Astrocyte (in vitro differentiated cells and primary cell): ENCODE measurements at regions not wholly inside any gene's neighbourhood (a gene's known extent, or its start where the extent isn't known, plus 50 kb on each side); places are given as distances from the start of the nearest gene placed in this dataset.

ENCODE experiments used
- DNase-seq: peaks from one replicate; pipeline ENCODE4 v3.0.0-alpha.2; 2010; ENCODE audit warnings: low read depth
- FAIRE-seq: peaks from 2 replicates; lab custom pipeline; 2011; peaks lifted over from hg19 to GRCh38; lab: Jason Lieb, UNC
- H2AFZ ChIP-seq: 2 replicates; pipeline ENCODE4 v1.6.0; 2012; ENCODE audit warnings: low read depth, low read length, inconsistent platforms
- H3K27ac ChIP-seq: 2 replicates; pipeline ENCODE4 v1.5.1; 2011; ENCODE audit warnings: low read depth, low read length, inconsistent platforms
- H3K27me3 ChIP-seq: 2 replicates; pipeline ENCODE4 v1.6.0; 2011; ENCODE audit warnings: low read length, inconsistent platforms; ENCODE audit not compliant: insufficient read depth
- H3K36me3 ChIP-seq: 2 replicates; pipeline ENCODE4 v1.5.1; 2011; ENCODE audit warnings: low read length, inconsistent platforms; ENCODE audit not compliant: insufficient read depth
- H3K4me1 ChIP-seq: 2 replicates; pipeline ENCODE4 v1.5.1; 2011; ENCODE audit warnings: low read length, inconsistent platforms; ENCODE audit not compliant: insufficient read depth
- H3K4me2 ChIP-seq: 2 replicates; pipeline ENCODE4 v1.6.0; 2012; ENCODE audit warnings: low read length, inconsistent platforms
- H3K4me3 ChIP-seq: 2 replicates; pipeline ENCODE4 v1.5.1; 2011; ENCODE audit warnings: low read depth, mild to moderate bottlenecking, low read length, inconsistent platforms; ENCODE audit not compliant: insufficient read depth
- H3K79me2 ChIP-seq: 2 replicates; pipeline ENCODE4 v1.6.0; 2012; ENCODE audit warnings: mild to moderate bottlenecking, low read length, inconsistent platforms; ENCODE audit not compliant: insufficient read depth
- H3K9ac ChIP-seq: 2 replicates; pipeline ENCODE4 v1.6.0; 2012; ENCODE audit warnings: mild to moderate bottlenecking, low read length, inconsistent platforms
- H3K9me3 ChIP-seq: 2 replicates; pipeline ENCODE4 v1.5.1; 2012; ENCODE audit warnings: low read depth, mild to moderate bottlenecking, low read length, inconsistent platforms; ENCODE audit not compliant: insufficient read depth
- H4K20me1 ChIP-seq: 2 replicates; pipeline ENCODE4 v1.6.0; 2012; ENCODE audit warnings: low read length, inconsistent platforms; ENCODE audit not compliant: insufficient read depth
- H3K27ac Mint-ChIP-seq: one replicate; pipeline ENCODE4 v1.8.0; 2021; ENCODE audit warnings: mild to moderate bottlenecking, mixed read lengths; ENCODE audit not compliant: unreplicated experiment
- H3K27me3 Mint-ChIP-seq: one replicate; pipeline ENCODE4 v1.8.0; 2021; ENCODE audit warnings: low read depth, mixed read lengths; ENCODE audit not compliant: unreplicated experiment
- H3K36me3 Mint-ChIP-seq: one replicate; pipeline ENCODE4 v1.8.0; 2021; ENCODE audit warnings: low read depth, mixed read lengths; ENCODE audit not compliant: unreplicated experiment
- H3K4me1 Mint-ChIP-seq: one replicate; pipeline ENCODE4 v1.8.0; 2021; ENCODE audit warnings: low read depth, mixed read lengths; ENCODE audit not compliant: unreplicated experiment
- H3K4me3 Mint-ChIP-seq: one replicate; pipeline ENCODE4 v1.8.0; 2021; ENCODE audit warnings: mild to moderate bottlenecking, moderate library complexity, mixed read lengths; ENCODE audit not compliant: unreplicated experiment
- H3K9me3 Mint-ChIP-seq: one replicate; pipeline ENCODE4 v1.8.0; 2021; ENCODE audit warnings: mild to moderate bottlenecking, mixed read lengths; ENCODE audit not compliant: unreplicated experiment
- EZH2 ChIP-seq: IDR thresholded peaks from 2 replicates; pipeline ENCODE4 v1.6.1; 2012; ENCODE audit warnings: mild to moderate bottlenecking, low read length, inconsistent platforms; ENCODE audit not compliant: insufficient read depth
- TF ChIP-seq, protein P1 (sequence below): IDR thresholded peaks from 2 replicates; pipeline ENCODE4 v1.5.1; 2011; ENCODE audit warnings: low read depth, mild to moderate bottlenecking, inconsistent platforms, low read length, moderate library complexity; ENCODE audit not compliant: insufficient read depth

DNA sequence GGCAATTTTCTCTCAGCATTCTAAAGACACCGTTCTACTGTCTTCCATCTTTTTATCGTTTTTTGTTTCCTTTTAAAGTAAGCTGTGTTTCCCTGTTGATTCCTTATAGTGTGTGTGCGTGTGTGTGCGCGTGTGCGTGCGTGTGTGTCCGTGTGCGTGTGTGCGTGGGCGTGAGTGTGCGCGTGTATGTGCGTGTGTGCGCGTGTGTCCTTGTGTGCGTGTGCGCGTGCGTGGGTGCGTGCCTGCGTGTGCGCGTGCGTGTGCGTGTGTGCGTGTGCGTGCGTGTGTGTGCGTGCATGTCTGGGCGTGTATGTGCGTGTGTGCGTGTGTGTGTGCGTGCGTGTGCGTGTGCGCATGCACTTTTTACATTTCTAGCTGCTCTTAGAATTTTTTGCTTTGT lies 1033.7 kb downstream of the BRD1 start:
- no peaks in the 10 kb centered on the region for H3K9me3 ChIP-seq
- TF ChIP-seq, protein P1, sequence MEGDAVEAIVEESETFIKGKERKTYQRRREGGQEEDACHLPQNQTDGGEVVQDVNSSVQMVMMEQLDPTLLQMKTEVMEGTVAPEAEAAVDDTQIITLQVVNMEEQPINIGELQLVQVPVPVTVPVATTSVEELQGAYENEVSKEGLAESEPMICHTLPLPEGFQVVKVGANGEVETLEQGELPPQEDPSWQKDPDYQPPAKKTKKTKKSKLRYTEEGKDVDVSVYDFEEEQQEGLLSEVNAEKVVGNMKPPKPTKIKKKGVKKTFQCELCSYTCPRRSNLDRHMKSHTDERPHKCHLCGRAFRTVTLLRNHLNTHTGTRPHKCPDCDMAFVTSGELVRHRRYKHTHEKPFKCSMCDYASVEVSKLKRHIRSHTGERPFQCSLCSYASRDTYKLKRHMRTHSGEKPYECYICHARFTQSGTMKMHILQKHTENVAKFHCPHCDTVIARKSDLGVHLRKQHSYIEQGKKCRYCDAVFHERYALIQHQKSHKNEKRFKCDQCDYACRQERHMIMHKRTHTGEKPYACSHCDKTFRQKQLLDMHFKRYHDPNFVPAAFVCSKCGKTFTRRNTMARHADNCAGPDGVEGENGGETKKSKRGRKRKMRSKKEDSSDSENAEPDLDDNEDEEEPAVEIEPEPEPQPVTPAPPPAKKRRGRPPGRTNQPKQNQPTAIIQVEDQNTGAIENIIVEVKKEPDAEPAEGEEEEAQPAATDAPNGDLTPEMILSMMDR: no peak
- TF ChIP-seq EZH2: no peak
- Mint-ChIP-seq H3K36me3 (no peaks in the 10 kb centered on the region), H3K4me3 (no peak overlapping the region), H3K27ac (no peak overlapping the region), H3K9me3 (peaks cover 2% of the 10 kb centered on the region), H3K27me3 (peaks cover 7% of the 10 kb centered on the region), H3K4me1 (peaks cover 15% of the 10 kb centered on the region)
- H2AFZ ChIP-seq: no peak overlapping the region
- no peaks in the 10 kb centered on the region for H3K36me3 ChIP-seq
- DNase-seq (no peak), FAIRE-seq (no peak)
- no peaks in the 10 kb centered on the region for H4K20me1 ChIP-seq
- H3K4me3 ChIP-seq: no peak overlapping the region
- no peak overlapping the region for H3K4me2 ChIP-seq
- no peaks in the 10 kb centered on the region for H3K27me3 ChIP-seq
- no peak overlapping the region for H3K27ac ChIP-seq
- no peak overlapping the region for H3K9ac ChIP-seq
- no peaks in the 10 kb centered on the region for H3K79me2 ChIP-seq
- H3K4me1 ChIP-seq: no peaks in the 10 kb centered on the region

DNA sequence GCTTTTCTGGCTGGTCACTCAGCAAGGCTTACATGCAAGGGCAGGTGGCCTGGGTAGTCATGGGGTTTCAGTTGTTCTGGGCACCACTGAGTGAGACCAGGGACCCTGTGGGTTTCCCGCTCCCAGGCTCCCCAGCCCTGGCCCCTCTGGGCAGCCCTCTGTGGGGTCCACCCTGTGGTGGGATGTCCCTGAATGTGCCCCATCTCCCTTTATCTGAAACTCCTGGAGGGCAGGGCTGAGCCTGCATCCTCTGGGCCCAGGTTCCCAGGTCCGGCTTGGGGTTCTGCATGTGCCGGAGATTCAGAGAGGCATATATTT lies 1041.0 kb downstream of the BRD1 start:
- DNase-seq: no peak
- H3K4me3 ChIP-seq: no peak overlapping the region
- Mint-ChIP-seq H3K9me3 (no peaks in the 10 kb centered on the region), H3K4me1 (no peaks in the 10 kb centered on the region), H3K36me3 (no peaks in the 10 kb centered on the region), H3K4me3 (no peak overlapping the region), H3K27me3 (peaks cover 19% of the 10 kb centered on the region), H3K27ac (no peak overlapping the region)
- no peak overlapping the region for H3K27ac ChIP-seq
- no peak for FAIRE-seq
- H3K4me1 ChIP-seq: no peaks in the 10 kb centered on the region
- no peaks in the 10 kb centered on the region for H3K36me3 ChIP-seq
- TF ChIP-seq, protein P1: no peak
- no peak for TF ChIP-seq EZH2
- no peaks in the 10 kb centered on the region for H3K27me3 ChIP-seq
- H4K20me1 ChIP-seq: no peaks in the 10 kb centered on the region
- H3K4me2 ChIP-seq: no peak overlapping the region
- no peak overlapping the region for H2AFZ ChIP-seq
- no peaks in the 10 kb centered on the region for H3K9me3 ChIP-seq
- no peaks in the 10 kb centered on the region for H3K79me2 ChIP-seq
- H3K9ac ChIP-seq: no peak overlapping the region

DNA sequence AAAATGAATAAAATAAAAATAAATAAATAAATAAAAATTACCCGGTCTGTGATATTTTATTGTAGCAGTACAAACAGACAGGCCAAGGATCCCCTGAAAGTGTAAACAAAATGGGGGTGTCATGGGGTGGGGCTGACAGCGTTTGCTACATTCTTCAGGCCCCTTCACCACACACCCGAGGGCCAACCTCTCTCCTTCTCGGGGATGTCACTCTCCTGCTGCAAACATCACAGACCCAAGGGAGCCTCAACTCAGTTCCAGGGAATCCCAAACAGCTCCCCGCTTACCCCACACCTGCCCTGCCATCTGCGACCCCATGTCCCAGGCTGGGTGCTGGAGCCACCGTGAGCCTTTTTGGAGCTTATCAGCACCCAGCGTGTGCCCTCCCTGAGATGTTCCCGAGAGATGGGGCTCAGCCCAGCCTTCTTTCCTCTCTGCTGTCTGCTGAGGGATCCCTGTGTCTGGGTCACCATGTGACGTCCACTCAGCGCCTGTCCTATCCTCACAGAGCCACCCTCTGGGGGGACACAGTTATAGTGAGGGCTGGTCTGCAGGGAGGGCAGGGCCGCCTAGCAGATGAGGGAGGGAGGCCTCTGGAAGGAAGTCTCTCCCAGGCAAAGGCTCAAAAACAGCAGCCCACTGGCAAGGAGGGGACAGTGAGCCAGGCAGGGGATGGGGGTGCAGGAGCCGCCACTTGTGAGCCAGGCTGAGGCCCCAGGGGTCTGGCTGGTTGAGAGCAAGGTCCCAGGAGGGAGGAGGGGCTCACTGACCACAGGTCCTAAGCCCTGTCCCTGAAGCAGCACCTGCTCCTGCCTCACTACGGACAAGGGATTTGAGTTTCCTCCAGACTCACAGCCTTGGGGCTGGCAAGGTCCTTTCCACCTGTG lies 1041.6 kb downstream of the BRD1 start:
- Histone ChIP-seq H3K4me2 (no peak overlapping the region), H3K4me3 (no peak overlapping the region), H3K9me3 (no peaks in the 10 kb centered on the region), H3K27me3 (no peaks in the 10 kb centered on the region), H3K4me1 (no peaks in the 10 kb centered on the region), H2AFZ (no peak overlapping the region), H3K27ac (no peak overlapping the region), H3K36me3 (no peaks in the 10 kb centered on the region), H4K20me1 (no peaks in the 10 kb centered on the region), H3K9ac (no peak overlapping the region), H3K79me2 (no peaks in the 10 kb centered on the region)
- FAIRE-seq (no peak), DNase-seq (no peak)
- no peak for TF ChIP-seq EZH2
- TF ChIP-seq, protein P1: no peak
- no peaks in the 10 kb centered on the region for H3K9me3 Mint-ChIP-seq
- H3K36me3 Mint-ChIP-seq: no peaks in the 10 kb centered on the region
- H3K4me3 Mint-ChIP-seq: no peak overlapping the region
- no peaks in the 10 kb centered on the region for H3K4me1 Mint-ChIP-seq
- H3K27ac Mint-ChIP-seq: no peak overlapping the region
- peaks cover 22% of the 10 kb centered on the region for H3K27me3 Mint-ChIP-seq
